ENCODE measurements at regions not wholly inside any gene's neighbourhood (a gene's known extent, or its start where the extent isn't known, plus 50 kb on each side); places are given as distances from the start of the nearest gene placed in this dataset.

GRCh38 chr16:51500306-51500705 lies 349.2 kb upstream of the SALL1 start:
- no peak for TF ChIP-seq CTCF (IDR thresholded peaks at IDR 0.05; ENCODE audit: low read depth, low read length, missing control alignments)
- H3K4me3 ChIP-seq (replicated peaks; ENCODE audit: low read depth, low read length), result no peak overlapping the region
- DNase-seq (ENCODE audit: extremely low read depth, low read depth), result no peak

- H3K4me3 ChIP-seq (replicated peaks; ENCODE audit: low read depth, low read length), result no peak overlapping the region
- TF ChIP-seq CTCF (IDR thresholded peaks at IDR 0.05; ENCODE audit: low read depth, low read length, missing control alignments), result no peak
- no peak for DNase-seq (ENCODE audit: extremely low read depth, low read depth)
Observed at GRCh38 chr16:51497541-51498211, 346.6 kb upstream of the SALL1 start.

GRCh38 chr16:51490866-51491265 lies 339.8 kb upstream of the SALL1 start:
- no peak for DNase-seq (ENCODE audit: extremely low read depth, low read depth)
- H3K4me3 ChIP-seq (replicated peaks; ENCODE audit: low read depth, low read length), result no peak overlapping the region
- TF ChIP-seq CTCF (IDR thresholded peaks at IDR 0.05; ENCODE audit: low read depth, low read length, missing control alignments), result no peak

GRCh38 chr16:51487880-51488279 lies 336.8 kb upstream of the SALL1 start:
- no peak overlapping the region for H3K4me3 ChIP-seq (replicated peaks; ENCODE audit: low read depth, low read length)
- DNase-seq (ENCODE audit: extremely low read depth, low read depth), result no peak
- TF ChIP-seq CTCF (IDR thresholded peaks at IDR 0.05; ENCODE audit: low read depth, low read length, missing control alignments), result no peak

GRCh38 chr16:51474414-51475091 lies 323.5 kb upstream of the SALL1 start:
- DNase-seq (ENCODE audit: extremely low read depth, low read depth), result no peak
- no peak overlapping the region for H3K4me3 ChIP-seq (replicated peaks; ENCODE audit: low read depth, low read length)
- no peak for TF ChIP-seq CTCF (IDR thresholded peaks at IDR 0.05; ENCODE audit: low read depth, low read length, missing control alignments)

- H3K4me3 ChIP-seq (replicated peaks; ENCODE audit: low read depth, low read length), result no peak overlapping the region
- DNase-seq (ENCODE audit: extremely low read depth, low read depth), result no peak
- no peak for TF ChIP-seq CTCF (IDR thresholded peaks at IDR 0.05; ENCODE audit: low read depth, low read length, missing control alignments)
Observed at GRCh38 chr16:51473091-51473490, 322.0 kb upstream of the SALL1 start.

All from HFF-Myc (cell line).